ENCODE measurements at regions not wholly inside any gene's neighbourhood (a gene's known extent, or its start where the extent isn't known, plus 50 kb on each side); places are given as distances from the start of the nearest gene placed in this dataset.
"Not testable (repeated sequence)": the region's sequence is repeated elsewhere in the genome, so short reads cannot be mapped to it uniquely, and the experiment has no call there.

DNA sequence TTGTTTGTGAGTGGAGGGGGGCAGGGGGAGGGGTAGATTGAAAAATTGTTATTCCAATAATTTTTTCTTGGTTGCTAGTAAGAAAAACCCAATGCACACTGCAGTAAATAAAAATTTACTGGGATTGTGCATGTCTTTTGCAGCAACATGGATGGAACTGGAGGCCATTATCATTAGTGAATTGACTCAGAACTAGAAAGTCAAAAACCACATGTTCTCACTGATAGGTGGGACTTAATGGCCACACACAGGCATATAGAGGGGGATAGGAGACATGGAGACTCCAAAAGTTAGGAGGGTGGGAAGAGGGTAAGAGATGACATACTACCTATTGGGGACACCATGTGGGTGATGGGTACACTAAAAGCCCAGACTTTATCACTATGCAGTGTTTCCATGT, 67.2 kb downstream of the BUB3 start:
- no peak for DNase-seq (ENCODE audit: low read depth in 2 of 2)

DNA sequence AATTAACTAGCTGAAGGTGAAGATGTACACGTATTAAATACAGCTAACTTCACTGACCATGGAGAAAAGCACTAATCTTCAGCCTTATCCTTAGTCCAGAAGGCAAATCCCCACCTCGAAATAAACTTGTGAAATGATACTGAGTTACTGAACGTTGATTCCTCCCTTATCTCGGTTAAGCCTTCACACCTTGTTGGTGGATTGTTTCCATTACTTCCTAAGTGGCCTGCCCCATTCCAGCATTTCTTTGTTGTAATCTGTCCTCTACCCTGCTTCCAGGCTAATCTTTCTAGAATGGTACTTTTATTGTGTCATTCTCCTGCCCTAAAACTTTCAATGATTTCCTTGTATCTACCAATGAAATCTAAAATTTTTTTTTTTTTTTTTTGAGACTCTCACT, 68.6 kb downstream of the BUB3 start:
- no peak for DNase-seq (ENCODE audit: low read depth in 2 of 2)

DNA sequence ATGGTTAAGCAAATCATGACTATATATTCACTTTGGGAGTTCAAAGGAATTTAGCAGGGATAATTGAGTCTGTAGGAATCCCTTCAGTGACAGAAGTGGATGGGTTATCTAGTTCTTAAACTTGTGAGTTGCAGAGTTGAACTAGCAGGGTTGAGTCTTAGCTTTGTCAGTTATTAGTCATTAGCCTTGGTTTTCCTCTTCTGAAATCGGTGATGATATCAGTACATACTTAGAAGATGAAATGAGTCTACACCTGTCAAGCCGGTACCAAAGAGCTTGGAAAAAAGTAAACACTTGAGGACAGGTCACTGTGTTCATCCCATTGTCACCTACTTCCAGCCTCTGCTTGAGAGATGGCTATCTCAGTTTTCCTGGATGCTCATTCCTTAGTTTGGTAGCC, 73.5 kb downstream of the BUB3 start:
- DNase-seq (ENCODE audit: low read depth in 2 of 2), result no peak

DNA sequence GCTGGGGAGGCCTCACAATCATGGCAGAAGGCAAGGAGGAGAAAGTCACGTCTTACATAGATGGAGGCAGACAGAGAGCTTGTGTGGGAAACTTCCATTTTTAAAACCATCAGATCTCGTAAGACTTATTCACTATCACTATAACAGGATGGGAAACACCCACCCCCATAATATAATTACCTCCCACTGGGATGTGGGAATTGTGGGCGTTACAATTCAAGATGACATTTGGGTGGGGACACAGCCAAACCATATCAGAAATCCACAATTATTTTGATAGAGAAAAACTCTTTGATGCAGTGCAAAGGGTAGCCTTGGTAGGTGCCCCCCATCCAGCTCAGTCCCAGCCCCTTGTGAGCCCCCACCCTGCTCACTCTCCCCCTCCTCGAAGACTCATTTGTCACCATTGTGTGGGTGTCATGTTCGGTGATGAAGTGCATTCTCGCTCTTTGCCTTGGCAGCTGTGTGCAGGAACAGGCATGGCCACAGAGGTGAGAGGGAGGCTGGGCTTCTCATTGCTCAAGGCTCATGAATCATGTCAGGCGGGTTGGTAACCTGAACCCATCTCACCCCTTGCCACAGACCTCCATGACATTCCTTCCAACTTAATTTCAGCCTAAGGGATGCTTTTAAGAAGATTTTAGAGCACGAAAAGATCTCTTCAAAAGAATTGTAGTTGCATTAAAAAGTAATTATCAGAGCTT, 75.9 kb downstream of the BUB3 start:
- no peak for DNase-seq (ENCODE audit: low read depth in 2 of 2)

DNA sequence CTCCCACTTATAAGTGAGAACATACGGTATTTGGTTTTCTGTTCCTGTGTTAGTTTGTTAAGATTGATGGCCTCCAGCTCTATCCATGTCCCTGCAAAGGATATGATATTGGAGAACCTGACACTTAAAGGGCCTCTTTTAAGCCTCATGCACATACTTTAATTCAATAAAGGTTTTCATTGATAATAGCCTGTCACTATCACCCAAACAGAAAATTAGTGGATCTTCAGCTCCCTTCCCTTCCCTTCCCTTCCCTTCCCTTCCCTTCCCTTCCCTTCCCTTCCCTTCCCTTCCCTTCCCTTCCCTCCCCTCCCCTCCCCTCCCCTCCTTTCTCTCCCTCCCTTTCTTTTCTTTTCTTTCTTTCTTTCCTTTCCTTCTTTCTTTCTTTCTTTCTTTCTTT, 78.7 kb downstream of the BUB3 start:
- not testable (repeated sequence) for DNase-seq (ENCODE audit: low read depth in 2 of 2)

DNA sequence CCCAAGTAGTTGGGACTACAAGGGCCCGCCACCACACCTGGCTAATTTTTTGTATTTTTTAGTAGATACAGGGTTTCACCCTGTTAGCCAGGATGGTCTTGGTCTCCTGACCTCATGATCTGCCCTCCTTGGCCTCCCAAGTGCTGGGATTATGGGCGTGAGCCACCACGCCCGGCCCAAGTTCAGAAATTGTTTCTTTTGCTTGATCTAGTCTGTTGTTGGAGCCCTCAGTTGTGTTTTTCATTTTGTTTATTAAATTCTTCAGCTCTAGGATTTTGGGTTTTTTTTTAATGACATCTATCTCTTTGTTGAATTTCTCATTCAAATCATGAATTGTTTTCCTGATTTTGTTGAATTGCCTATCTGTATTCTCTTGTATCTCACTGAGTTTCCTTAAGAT, 80.8 kb downstream of the BUB3 start:
- DNase-seq (ENCODE audit: low read depth in 2 of 2), result not testable (repeated sequence)

DNA sequence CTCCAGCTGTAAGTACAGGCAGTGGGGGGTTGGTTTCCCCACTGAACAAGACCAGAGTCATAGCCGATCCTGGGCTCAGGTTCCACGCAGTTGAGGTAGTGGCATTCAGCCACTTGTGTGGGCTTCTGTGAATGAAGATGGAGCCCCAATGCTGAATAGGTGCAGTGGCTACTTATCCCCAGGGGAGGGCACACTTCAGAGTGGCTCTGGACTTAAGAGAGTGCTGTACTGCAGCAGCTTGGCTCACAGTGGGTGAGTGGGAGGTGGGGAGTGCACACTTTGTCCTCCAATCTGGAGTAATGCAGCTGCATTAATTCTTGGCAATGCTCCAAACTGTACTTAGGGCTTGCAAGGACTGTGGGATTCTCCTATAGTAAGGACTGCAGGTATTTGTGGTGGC, 81.9 kb downstream of the BUB3 start:
- DNase-seq (ENCODE audit: low read depth in 2 of 2), result no peak

DNA sequence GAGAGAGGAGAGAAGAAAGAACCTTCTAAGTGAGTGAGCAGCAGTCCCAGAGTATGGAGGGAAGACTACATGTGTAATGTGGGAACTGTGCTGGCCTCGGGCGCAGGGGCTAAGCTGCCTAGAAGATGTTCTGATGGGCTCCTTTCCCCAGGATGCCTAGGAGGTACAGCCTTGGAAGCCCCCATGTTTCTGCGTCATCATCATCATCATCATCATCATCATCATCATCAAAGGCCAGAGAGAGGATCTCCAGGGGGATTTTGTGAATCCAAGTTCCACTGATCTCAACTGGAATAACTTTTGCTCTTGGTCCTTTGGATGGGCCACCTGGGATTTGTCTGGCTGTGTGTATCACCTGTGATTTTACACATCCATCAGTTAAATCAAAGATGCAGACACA, 86.0 kb downstream of the BUB3 start:
- DNase-seq (ENCODE audit: low read depth in 2 of 2), result no peak

DNA sequence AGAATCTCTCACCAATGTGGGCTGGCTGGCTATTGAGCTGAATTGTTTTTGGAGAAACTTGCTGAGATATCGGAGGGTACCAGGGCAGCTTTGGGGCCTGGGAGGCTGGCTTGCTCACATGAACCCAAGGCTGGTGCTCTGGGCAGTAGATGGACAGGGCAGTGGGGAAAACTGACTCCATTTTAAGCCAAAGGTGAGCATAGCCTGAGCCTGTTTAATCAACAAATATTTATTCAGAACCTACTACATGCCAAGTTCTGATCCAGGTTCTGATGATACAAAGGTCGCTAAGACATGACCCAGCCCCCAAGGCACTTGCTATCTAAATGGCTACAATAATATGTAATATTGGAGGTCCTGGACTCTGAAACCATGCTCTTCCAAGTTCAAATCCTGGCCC, 86.6 kb downstream of the BUB3 start:
- no peak for DNase-seq (ENCODE audit: low read depth in 2 of 2)

DNA sequence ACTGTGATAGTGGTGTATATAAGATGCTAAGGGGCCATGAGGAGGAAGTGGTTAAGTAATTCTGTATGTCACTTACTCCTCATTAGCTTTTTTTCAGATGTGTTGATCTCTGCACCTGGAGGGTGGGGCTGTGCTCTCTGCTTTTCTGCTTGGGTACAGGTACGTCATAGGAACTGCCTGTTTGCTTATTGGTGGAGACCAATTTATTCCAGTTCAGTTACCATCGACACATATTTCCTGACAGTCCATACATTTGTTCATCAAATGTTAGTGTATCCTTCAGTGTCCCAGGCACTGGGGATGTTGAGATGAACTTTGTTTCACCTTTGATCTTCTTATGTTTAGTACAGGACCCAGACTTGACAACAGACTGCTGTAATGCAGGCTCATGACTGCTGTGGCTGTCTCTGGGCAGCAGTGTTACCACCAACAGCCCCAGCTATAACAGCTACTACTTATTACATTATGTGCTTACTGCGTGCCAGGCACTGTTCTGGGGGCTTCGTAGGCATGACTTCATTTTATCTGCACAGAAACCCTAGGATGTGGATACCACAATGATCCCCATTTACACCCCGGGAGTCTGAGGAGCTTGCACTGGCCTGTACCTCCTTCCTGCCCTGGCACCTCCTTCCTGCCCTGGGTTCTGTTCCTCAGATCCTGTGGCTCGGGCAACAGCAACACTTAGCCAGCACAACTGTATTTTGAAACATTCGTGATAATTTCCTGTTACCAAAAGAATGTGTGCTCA, 87.4 kb downstream of the BUB3 start:
- no peak for DNase-seq (ENCODE audit: low read depth in 2 of 2)

DNA sequence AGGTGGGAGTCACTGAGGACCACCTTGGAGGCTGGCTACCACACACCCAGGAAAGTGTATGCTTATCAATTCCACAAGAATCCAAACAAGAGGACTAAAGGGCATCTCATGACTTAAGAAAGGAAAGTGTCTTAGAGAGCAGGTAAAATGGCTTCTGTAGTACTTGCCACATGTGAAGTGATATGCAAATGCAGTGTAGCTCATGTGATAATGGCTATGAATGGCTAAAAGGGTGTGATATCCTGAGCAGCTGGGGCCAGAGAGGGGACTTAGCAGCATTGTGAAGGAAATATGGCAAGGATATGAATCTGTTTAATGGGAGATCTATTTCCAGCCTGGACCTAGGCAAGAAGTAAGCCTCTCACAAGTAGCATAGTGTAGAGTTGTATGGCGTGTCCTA, 90.5 kb downstream of the BUB3 start:
- no peak for DNase-seq (ENCODE audit: low read depth in 2 of 2)

DNA sequence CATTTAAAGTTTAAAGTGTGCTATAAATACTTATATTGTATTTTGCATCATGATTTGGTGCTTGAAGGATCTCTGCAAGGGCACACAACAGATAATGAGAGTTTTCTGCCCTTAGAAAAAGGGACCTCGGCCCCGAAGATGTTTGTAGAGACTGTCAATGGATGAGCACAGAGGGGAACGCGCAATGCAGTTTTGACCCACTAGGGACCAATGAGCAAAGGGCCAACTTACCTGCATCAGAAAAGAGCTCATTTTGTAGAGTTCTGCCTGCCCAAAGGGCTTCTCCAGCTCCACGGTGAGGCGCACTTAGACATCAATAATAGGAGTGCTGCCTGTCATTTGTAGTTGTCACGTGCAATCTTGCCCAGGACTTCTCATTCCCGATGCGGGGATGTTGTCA, 91.1 kb downstream of the BUB3 start:
- no peak for DNase-seq (ENCODE audit: low read depth in 2 of 2)

DNA sequence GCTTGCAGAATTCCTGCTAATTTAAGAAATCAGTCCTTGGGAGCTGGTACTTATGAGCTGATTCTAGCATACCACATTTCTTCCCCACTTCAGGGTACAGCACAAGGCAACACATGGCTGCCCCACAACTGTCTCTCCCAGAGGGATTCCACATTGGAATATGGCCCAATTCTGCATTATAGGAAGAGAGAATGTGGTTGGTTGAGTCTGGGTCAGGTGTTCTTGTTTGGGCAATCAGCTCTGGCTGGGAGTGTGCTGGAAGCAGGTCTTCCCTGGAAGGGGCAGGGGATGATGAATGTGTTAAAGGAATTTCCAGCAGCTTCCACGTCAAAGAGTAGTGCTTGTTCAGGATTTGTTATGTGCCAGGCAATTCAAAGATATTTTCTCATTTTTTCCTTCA, 95.7 kb downstream of the BUB3 start:
- no peak for DNase-seq (ENCODE audit: low read depth in 2 of 2)

DNA sequence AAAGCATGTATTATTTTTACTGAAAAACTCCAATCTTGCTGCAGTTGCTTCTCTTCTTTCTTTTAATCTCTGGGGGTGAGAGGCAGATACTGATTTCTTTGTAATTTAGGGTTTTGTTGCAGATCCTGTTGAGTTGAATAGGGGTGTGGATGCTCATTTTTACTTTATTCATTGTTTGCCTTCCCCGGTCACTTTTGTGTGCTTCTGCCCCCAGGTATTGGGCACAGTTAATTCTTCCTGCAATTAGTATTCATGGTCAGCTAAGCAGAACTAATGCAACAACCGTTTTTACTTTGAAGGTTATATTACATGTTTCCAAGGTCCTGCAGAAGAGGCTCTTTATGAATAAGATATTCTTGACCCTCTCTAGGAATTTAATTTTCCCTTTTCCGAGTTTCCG, 96.4 kb downstream of the BUB3 start:
- DNase-seq (ENCODE audit: low read depth in 2 of 2), result no peak

DNA sequence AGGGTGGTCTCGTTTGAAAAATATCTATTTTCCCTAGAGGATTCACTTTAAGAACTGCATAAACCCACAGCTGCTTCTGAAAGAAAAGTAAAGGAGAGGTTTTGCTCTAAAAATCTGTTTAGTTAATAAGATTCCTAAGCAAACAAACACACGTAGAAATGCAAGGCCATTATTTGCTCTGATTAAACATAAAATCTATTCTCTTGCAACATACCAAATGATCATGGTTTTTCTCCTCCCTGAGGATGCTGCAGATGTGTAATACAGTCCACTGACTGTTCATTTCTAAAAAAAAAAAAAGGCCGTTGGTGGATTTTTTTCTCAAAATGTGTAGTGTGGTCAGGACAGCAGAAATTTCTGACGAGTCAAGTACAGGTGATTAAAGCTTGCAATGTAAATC, 98.6 kb downstream of the BUB3 start:
- DNase-seq (ENCODE audit: low read depth in 2 of 2), result no peak

DNA sequence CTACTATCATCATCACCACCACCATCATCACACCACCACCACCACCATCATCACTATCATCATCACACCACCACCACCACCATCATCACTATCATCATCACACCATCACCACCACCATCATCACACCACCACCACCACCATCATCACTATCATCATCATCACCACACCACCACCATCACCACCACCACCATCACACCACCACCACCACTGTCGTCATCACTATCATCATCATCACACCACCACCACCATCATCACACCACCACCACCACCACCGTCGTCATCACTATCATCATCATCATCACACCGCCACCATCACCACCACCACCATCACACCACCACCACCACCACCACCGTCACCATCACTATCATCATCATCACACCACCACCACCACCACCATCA, 100.1 kb downstream of the BUB3 start:
- not testable (repeated sequence) for DNase-seq (ENCODE audit: low read depth in 2 of 2)

DNA sequence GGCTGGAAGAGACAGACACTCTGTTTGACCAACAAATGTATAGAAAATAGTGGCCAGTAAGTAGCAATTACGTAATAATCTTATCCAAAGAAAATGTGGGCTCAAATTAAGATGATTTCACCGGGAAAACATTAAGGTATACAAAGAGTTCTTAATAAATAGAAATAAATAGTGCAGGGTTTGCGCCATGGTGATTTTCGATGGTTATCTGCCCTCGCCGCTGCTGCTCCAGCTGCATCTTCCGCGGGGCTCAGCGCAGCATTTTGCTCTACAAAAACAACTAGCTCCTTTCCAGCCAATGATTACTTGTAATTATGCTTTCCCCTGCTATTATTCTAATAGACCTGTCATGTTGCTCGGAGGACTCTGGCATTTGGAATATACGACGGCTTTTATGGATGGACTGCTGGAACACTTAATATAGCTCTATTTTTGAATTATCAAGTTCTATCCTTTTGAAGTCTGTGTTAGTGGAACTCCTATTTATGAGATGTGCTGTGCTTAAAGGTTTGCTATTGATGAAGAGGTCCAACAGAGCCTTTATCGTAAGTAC, 103.8 kb downstream of the BUB3 start:
- DNase-seq (ENCODE audit: low read depth in 2 of 2), result no peak

DNA sequence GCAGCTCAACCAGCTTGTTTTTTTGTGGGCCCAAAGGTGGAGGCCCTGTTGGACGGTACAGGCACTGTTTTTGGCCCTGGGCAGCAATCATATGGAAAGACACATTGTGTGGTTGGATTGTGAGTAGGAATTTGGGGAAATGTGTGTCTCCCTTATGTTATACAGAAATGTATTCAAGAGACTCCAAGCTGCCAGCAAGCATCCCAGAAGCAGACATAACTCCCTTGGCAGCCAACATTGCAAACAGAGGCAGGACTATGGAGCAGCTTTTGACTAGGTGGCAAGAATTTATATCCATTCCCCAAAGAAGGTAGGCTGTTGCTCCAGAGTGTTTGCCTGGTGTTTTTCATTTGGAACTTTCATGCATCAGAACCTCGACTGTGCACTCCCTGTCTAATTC, 104.9 kb downstream of the BUB3 start:
- DNase-seq (ENCODE audit: low read depth in 2 of 2), result no peak

DNA sequence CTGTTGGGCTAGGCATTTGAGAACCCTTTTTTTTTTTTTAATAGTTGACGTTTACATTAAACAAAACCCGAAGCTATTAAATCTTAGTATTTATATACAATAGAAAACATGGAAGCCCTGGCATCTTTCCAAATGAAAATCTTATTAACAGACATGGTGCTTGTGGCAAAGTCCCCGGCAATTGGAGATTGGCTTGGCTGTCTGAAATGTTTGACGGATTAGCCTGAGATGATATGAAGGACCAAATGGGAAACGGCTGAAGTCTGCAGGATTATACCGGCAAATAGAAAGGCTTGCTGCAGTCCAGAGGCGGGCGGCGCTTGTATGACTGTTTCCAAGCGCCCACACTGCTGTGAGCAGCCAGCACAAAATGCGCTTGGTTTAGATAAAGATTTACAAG, 105.6 kb downstream of the BUB3 start:
- DNase-seq (ENCODE audit: low read depth in 2 of 2), result no peak

DNA sequence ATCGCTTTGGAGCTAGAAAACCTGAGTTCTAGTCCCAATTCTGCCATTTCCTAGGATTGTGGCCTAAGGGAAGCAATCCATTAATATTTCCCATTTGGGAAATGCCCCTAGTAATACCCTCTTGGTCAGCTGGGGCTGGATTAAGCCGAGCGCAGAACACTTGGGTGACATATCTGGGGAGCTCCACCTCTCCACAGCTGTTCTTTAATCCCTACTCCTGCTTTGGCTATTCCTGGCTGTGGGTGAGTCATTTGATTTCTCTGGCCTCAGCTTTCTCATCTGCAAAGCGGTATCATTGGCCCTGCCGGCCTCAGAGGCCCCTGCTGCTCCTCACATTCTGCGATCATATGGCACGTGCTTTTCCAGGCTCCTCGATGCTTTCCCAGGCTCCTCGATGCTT, 108.3 kb downstream of the BUB3 start:
- DNase-seq (ENCODE audit: low read depth in 2 of 2), result no peak

DNA sequence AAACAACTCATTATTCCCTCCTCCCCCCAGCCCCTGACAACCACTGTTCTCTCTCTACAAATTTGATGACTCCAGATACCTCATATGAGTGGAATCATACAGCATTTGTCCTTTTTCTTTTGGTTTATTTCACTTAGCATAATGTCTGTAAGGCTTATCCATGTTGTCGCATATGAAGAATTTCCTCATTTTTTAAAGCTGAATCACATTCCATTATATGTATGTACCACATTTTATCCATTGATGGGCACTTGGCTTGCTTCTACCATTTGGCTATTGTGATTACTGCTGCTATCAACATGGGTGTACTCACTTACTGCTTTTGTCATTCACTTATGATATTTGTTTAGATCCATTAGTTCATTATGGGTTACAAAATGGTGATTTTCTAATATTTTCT, 112.8 kb downstream of the BUB3 start:
- no peak for DNase-seq (ENCODE audit: low read depth in 2 of 2)

DNA sequence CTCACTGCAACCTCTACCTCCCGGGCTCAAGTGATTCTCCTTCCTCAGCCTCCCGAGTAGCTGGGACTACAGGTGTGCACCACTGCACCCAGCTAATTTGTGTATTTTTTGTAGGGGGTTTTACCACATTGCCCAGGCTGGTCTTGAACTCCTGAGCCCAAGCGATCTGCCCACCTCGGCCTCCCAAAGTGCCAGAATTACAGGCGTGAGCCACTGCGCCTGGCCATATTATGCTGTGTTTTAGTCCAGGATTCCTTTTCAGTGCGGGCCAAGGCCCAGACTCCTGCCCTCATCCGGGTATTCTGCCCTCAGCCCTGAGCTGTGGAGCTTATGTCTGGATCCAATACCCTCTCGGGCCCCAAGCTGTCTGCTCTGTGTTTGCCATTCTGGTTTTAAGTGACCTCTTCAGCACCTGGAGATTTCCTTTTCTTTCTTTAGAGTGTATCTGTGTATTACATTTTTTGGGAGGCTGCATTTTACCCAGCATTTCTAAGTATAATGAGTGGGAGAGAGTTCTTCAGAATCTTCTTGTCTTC, 114.9 kb downstream of the BUB3 start:
- no peak for DNase-seq (ENCODE audit: low read depth in 2 of 2)

DNA sequence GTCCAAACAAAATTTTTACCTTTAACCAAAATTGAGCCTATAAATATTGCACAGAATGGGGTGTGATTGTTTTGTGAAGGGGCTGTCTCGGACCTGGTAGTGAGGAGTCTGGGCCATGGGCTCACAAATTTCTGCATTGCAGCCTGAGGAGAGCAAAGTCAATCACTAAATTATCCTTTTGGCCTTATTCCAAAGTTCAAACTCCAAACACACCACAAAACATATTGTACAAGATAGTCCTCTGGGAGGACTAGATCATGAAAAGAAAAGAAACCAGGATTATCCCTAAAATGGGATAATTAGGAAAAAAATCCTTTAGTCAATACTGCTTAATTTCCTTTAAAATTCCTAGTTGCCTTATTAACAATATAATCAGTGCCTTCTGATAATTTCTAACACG, 115.5 kb downstream of the BUB3 start:
- no peak for DNase-seq (ENCODE audit: low read depth in 2 of 2)

Data from activated CD4-positive, alpha-beta T cell treated with anti-CD3 and anti-CD28 coated beads for 24 hours (primary cell).